A549 (cell line): ENCODE measurements at regions not wholly inside any gene's neighbourhood (a gene's known extent, or its start where the extent isn't known, plus 50 kb on each side); places are given as distances from the start of the nearest gene placed in this dataset.

ENCODE experiments used
- ATAC-seq, 2 experiments: fragments of 200-7000 bp in 1 of 2; fragments of >200 bp in 1 of 2; cut with Nextera tagmentation in 1 of 2; cut with Tn5 transposase in 1 of 2; 3 replicates each; pipeline versions ENCODE4 v1.8.0 to v1.9.1; 2018 to 2020; ENCODE audit warnings: mild to moderate bottlenecking in 1 of 2, moderate library complexity in 1 of 2
- CTCF ChIA-PET: fragments of 300-600 bp; sonication (Branson Sonifier 250); formaldehyde crosslinking; extraction: SDS; loops from one replicate; lab custom pipeline; 2021; ENCODE audit warnings: antibody characterized with exemption, inconsistent platforms; lab: Yijun Ruan, JAX
- POLR2A ChIA-PET: fragments of 350-600 bp; formaldehyde crosslinking; extraction: SDS; loops from one replicate; lab custom pipeline; 2021; ENCODE audit warnings: antibody characterized with exemption, inconsistent platforms; lab: Yijun Ruan, JAX
- DNase-seq, 2 experiments: peaks; one replicate each; pipeline versions ENCODE4 v3.0.0 to v3.0.0-alpha.2; 2011 to 2016; ENCODE audit warnings: low read depth in 1 of 2, low spot score in 1 of 2
- FAIRE-seq: peaks from 2 replicates; lab custom pipeline; 2011; peaks lifted over from hg19 to GRCh38; lab: Jason Lieb, UNC
- H3K27ac ChIP-seq, 2 experiments: fragments of >200 bp; sonication (Bioruptor Twin); formaldehyde crosslinking; 3 replicates each; pipeline ENCODE4 v1.5.1; 2016 to 2017
- H3K4me1 ChIP-seq: fragments of >200 bp; sonication (Bioruptor Twin); formaldehyde crosslinking; 3 replicates; pipeline ENCODE4 v1.6.1; 2016
- H3K4me2 ChIP-seq: fragments of >200 bp; sonication (Bioruptor Twin); formaldehyde crosslinking; 3 replicates; pipeline ENCODE4 v1.6.1; 2016
- H3K4me3 ChIP-seq: fragments of >200 bp; sonication (Bioruptor Twin); formaldehyde crosslinking; 3 replicates; pipeline ENCODE4 v1.5.1; 2016
- H3K9me3 ChIP-seq: fragments of >200 bp; sonication (Bioruptor Twin); formaldehyde crosslinking; 3 replicates; pipeline ENCODE4 v1.6.1; 2016
- CBX8 ChIP-seq: fragments of 200-600 bp; sonication (generic); IDR thresholded peaks from 2 replicates; pipeline ENCODE4 v1.6.1; 2016
- CHD2 ChIP-seq: fragments of 150-350 bp; IDR thresholded peaks from 2 replicates; pipeline ENCODE4 v1.6.1; 2014; ENCODE audit warnings: low read length; ENCODE audit not compliant: partially characterized antibody
- CHD4 ChIP-seq: fragments of 200-600 bp; sonication (generic); IDR thresholded peaks from 2 replicates; pipeline ENCODE4 v1.6.1; 2016; ENCODE audit warnings: antibody characterized with exemption, mild to moderate bottlenecking, borderline replicate concordance
- FOSL2 ChIP-seq, 2 experiments: fragments of 450-650 bp in 1 of 2; fragments of >200 bp in 1 of 2; sonication (Bioruptor Twin) in 1 of 2; formaldehyde crosslinking; IDR thresholded peaks; 2 replicates each; pipeline versions ENCODE4 v1.5.0 to v1.6.1; 2016 to 2020; ENCODE audit warnings: mild to moderate bottlenecking in 1 of 2, moderate library complexity in 1 of 2
- HDAC2 ChIP-seq: fragments of 200-600 bp; sonication (generic); IDR thresholded peaks from 2 replicates; pipeline ENCODE4 v1.6.1; 2016
- HEYL ChIP-seq: fragments of 250-450 bp; sonication (Bioruptor Pico); IDR thresholded peaks from 2 replicates; pipeline ENCODE4 v1.8.0; 2021; ENCODE audit warnings: mild to moderate bottlenecking, moderate library complexity
- HOXA7 ChIP-seq: fragments of 250-450 bp; sonication (Bioruptor Pico); IDR thresholded peaks from 2 replicates; pipeline ENCODE4 v1.5.0; 2020; ENCODE audit warnings: mild to moderate bottlenecking, moderate library complexity
- HOXB13 ChIP-seq: fragments of 250-450 bp; sonication (Bioruptor Pico); IDR thresholded peaks from 2 replicates; pipeline ENCODE4 v1.5.0; 2020; ENCODE audit warnings: low read depth, mild to moderate bottlenecking, moderate library complexity
- JUNB ChIP-seq: fragments of >200 bp; sonication (Bioruptor Twin); formaldehyde crosslinking; IDR thresholded peaks from 2 replicates; pipeline ENCODE4 v1.6.1; 2016
- KDM5A ChIP-seq: fragments of 200-600 bp; sonication (generic); IDR thresholded peaks from 2 replicates; pipeline ENCODE4 v1.6.1; 2016; ENCODE audit warnings: antibody characterized with exemption, mild to moderate bottlenecking
- MAZ ChIP-seq: fragments of 150-350 bp; IDR thresholded peaks from 2 replicates; pipeline ENCODE4 v1.6.1; 2014; ENCODE audit warnings: antibody characterized with exemption, low read depth, low read length, borderline replicate concordance
- NFE2L2 ChIP-seq: fragments of 150-350 bp; conservative IDR thresholded peaks from 2 replicates; pipeline ENCODE4 v1.6.1; 2014; ENCODE audit warnings: low read length
- NR3C1 ChIP-seq: fragments of >200 bp; sonication (Bioruptor Twin); formaldehyde crosslinking; IDR thresholded peaks from 3 replicates; pipeline ENCODE4 v1.6.1; 2017
- PHF8 ChIP-seq: fragments of 200-600 bp; sonication (generic); IDR thresholded peaks from 2 replicates; pipeline ENCODE4 v1.6.1; 2016; ENCODE audit warnings: low read depth, mild to moderate bottlenecking, antibody characterized with exemption, moderate library complexity, borderline replicate concordance
- POLR2AphosphoS2 ChIP-seq: conservative IDR thresholded peaks from 2 replicates; pipeline ENCODE4 v1.6.1; 2012; ENCODE audit warnings: low read length, improper control_type of control experiment, inconsistent platforms
- RAD21 ChIP-seq, 2 experiments: fragments of >200 bp in 1 of 2; sonication (Bioruptor Twin) in 1 of 2; formaldehyde crosslinking in 1 of 2; IDR thresholded peaks in 1 of 2; conservative IDR thresholded peaks in 1 of 2; 2 replicates in 1 of 2; 3 replicates in 1 of 2; pipeline ENCODE4 v1.6.1; 2012 to 2018; ENCODE audit warnings: inconsistent platforms in 1 of 2
- RARB ChIP-seq: fragments of 250-450 bp; sonication (Bioruptor Pico); IDR thresholded peaks from 2 replicates; pipeline ENCODE4 v1.8.0; 2021; ENCODE audit warnings: mild to moderate bottlenecking, moderate library complexity
- TP53 ChIP-seq: fragments of 250-450 bp; sonication (Bioruptor Pico); IDR thresholded peaks from 2 replicates; pipeline ENCODE4 v1.5.0; 2021; ENCODE audit warnings: mild to moderate bottlenecking, moderate library complexity
- ZFP36 ChIP-seq: fragments of 450-650 bp; IDR thresholded peaks from 2 replicates; pipeline ENCODE4 v1.6.1; 2014; ENCODE audit warnings: borderline replicate concordance; ENCODE audit not compliant: partially characterized antibody
- WGBS: methylation state at CpG from one replicate; pipeline ENCODE4 v1.1.6; 2017; ENCODE audit errors: missing lambda C conversion rate; 5-methylcytosine and 5-hydroxymethylcytosine counted together
- TF ChIP-seq, protein P1 (sequence below): fragments of >200 bp; sonication (Bioruptor Twin); formaldehyde crosslinking; IDR thresholded peaks from 3 replicates; pipeline ENCODE4 v1.6.1; 2016
- TF ChIP-seq, protein P2 (sequence below): fragments of >200 bp; sonication (Bioruptor Twin); formaldehyde crosslinking; IDR thresholded peaks from 2 replicates; pipeline ENCODE4 v1.6.1; 2016
- TF ChIP-seq, protein P3 (sequence below): IDR thresholded peaks from 2 replicates; pipeline ENCODE4 v1.6.1; 2012
- TF ChIP-seq, protein P4 (sequence below): fragments of 450-650 bp; IDR thresholded peaks from 2 replicates; pipeline ENCODE4 v1.6.1; 2014; ENCODE audit warnings: antibody characterized with exemption
- TF ChIP-seq, protein P5 (sequence below): fragments of 250-450 bp; sonication (Bioruptor Pico); IDR thresholded peaks from 2 replicates; pipeline ENCODE4 v1.5.0; 2021; ENCODE audit warnings: mild to moderate bottlenecking, moderate library complexity, borderline replicate concordance
- TF ChIP-seq, protein P6 (sequence below): fragments of 200-600 bp; sonication (generic); IDR thresholded peaks from 2 replicates; pipeline ENCODE4 v1.6.1; 2016; ENCODE audit warnings: antibody characterized with exemption, mild to moderate bottlenecking, moderate library complexity

DNA sequence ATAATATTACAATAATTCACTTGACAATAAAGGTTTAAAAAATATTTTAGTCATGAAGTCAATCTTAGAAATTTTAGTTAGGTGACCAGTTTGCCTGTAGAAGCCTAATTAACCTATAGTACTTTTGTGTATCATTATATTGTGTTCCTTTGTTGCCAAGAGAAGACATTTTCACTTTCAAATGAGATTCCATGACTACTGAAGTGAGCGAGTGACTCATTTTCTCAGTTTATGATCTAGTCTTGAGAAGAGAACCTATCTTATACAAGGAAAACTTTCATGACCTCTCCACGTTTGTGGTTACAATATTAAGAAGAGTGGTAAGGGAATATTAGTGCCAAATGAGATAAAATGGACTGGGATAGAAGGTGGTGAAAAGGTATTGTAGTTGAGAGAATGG lies 423.9 kb upstream of the CHORDC1 start:
- POLR2A ChIA-PET, result no interaction called here
- ATAC-seq, result no peak

DNA sequence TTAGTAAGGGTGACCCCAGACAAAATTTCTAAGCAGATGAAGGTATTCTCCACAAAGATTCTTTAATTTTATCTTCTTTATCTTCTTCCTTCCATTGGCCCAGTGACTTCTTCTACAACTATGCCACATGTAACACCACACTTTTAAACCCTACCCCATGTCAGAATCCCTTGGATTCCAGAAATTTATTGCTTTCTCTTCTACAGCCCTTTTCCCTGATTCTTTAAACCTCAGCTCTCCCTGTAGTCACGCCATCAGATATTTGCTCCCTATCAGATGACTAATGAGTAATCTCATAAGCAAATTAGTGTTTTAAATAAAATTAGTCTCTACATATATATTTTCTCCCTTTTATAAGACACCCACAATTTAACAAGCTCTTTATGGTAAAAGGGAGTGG lies 423.4 kb upstream of the CHORDC1 start:
- FAIRE-seq (no peak), DNase-seq (no peak), ATAC-seq (no peak)
- TF ChIP-seq RARB, result no peak
- no peak for TF ChIP-seq CBX8
- TF ChIP-seq, protein P1, sequence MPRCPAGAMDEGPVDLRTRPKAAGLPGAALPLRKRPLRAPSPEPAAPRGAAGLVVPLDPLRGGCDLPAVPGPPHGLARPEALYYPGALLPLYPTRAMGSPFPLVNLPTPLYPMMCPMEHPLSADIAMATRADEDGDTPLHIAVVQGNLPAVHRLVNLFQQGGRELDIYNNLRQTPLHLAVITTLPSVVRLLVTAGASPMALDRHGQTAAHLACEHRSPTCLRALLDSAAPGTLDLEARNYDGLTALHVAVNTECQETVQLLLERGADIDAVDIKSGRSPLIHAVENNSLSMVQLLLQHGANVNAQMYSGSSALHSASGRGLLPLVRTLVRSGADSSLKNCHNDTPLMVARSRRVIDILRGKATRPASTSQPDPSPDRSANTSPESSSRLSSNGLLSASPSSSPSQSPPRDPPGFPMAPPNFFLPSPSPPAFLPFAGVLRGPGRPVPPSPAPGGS, result no peak
- no peak for TF ChIP-seq CHD2
- TF ChIP-seq HOXB13 (CRISPR knock-in tag), result no peak
- no peak for TF ChIP-seq HEYL (CRISPR knock-in tag)
- TF ChIP-seq, protein P2, sequence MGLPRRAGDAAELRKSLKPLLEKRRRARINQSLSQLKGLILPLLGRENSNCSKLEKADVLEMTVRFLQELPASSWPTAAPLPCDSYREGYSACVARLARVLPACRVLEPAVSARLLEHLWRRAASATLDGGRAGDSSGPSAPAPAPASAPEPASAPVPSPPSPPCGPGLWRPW, result no peak
- TF ChIP-seq, protein P3, sequence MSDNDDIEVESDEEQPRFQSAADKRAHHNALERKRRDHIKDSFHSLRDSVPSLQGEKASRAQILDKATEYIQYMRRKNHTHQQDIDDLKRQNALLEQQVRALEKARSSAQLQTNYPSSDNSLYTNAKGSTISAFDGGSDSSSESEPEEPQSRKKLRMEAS, result no peak
- TF ChIP-seq PHF8, result no peak
- no peak for TF ChIP-seq HDAC2
- TF ChIP-seq MAZ, result no peak
- TF ChIP-seq, protein P4, sequence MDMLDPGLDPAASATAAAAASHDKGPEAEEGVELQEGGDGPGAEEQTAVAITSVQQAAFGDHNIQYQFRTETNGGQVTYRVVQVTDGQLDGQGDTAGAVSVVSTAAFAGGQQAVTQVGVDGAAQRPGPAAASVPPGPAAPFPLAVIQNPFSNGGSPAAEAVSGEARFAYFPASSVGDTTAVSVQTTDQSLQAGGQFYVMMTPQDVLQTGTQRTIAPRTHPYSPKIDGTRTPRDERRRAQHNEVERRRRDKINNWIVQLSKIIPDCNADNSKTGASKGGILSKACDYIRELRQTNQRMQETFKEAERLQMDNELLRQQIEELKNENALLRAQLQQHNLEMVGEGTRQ, result no peak
- no peak for TF ChIP-seq JUNB
- no peak for TF ChIP-seq FOSL2 (IDR thresholded peaks at IDR 0.05)
- TF ChIP-seq FOSL2 (CRISPR knock-in tag; IDR thresholded peaks at IDR 0.05), result no peak
- TF ChIP-seq CHD4, result no peak
- no peak for TF ChIP-seq POLR2AphosphoS2
- TF ChIP-seq, protein P5, sequence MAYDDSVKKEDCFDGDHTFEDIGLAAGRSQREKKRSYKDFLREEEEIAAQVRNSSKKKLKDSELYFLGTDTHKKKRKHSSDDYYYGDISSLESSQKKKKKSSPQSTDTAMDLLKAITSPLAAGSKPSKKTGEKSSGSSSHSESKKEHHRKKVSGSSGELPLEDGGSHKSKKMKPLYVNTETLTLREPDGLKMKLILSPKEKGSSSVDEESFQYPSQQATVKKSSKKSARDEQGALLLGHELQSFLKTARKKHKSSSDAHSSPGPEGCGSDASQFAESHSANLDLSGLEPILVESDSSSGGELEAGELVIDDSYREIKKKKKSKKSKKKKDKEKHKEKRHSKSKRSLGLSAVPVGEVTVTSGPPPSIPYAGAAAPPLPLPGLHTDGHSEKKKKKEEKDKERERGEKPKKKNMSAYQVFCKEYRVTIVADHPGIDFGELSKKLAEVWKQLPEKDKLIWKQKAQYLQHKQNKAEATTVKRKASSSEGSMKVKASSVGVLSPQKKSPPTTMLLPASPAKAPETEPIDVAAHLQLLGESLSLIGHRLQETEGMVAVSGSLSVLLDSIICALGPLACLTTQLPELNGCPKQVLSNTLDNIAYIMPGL, result no peak
- no peak overlapping the region for H3K4me2 ChIP-seq
- WGBS, result 58% methylated on average over 1 of the region's 1 CpG
- H3K9me3 ChIP-seq, result no peaks in the 10 kb centered on the region
- CTCF ChIA-PET, result no interaction called here
- H3K27ac ChIP-seq, result no peak overlapping the region
- no peak overlapping the region for H3K4me3 ChIP-seq
- no peaks in the 10 kb centered on the region for H3K4me1 ChIP-seq
- POLR2A ChIA-PET, result no interaction called here

More for the DNA sequence above, 423.9 kb upstream of the CHORDC1 start:
- CTCF ChIA-PET, result no interaction called here
- Histone ChIP-seq H3K4me3 (no peak overlapping the region), H3K27ac (no peak overlapping the region), H3K4me1 (no peaks in the 10 kb centered on the region), H3K4me2 (no peak overlapping the region), H3K9me3 (no peaks in the 10 kb centered on the region)
- 40% methylated on average over 2 of the region's 2 CpGs for WGBS
- TF ChIP-seq HOXA7, result no peak
- TF ChIP-seq NR3C1, result no peak
- no peak for TF ChIP-seq CHD2
- TF ChIP-seq, protein P5, result no peak
- no peak for TF ChIP-seq NFE2L2
- no peak for TF ChIP-seq ZFP36
- TF ChIP-seq TP53, result no peak
- TF ChIP-seq, protein P2, result no peak
- TF ChIP-seq, protein P6, sequence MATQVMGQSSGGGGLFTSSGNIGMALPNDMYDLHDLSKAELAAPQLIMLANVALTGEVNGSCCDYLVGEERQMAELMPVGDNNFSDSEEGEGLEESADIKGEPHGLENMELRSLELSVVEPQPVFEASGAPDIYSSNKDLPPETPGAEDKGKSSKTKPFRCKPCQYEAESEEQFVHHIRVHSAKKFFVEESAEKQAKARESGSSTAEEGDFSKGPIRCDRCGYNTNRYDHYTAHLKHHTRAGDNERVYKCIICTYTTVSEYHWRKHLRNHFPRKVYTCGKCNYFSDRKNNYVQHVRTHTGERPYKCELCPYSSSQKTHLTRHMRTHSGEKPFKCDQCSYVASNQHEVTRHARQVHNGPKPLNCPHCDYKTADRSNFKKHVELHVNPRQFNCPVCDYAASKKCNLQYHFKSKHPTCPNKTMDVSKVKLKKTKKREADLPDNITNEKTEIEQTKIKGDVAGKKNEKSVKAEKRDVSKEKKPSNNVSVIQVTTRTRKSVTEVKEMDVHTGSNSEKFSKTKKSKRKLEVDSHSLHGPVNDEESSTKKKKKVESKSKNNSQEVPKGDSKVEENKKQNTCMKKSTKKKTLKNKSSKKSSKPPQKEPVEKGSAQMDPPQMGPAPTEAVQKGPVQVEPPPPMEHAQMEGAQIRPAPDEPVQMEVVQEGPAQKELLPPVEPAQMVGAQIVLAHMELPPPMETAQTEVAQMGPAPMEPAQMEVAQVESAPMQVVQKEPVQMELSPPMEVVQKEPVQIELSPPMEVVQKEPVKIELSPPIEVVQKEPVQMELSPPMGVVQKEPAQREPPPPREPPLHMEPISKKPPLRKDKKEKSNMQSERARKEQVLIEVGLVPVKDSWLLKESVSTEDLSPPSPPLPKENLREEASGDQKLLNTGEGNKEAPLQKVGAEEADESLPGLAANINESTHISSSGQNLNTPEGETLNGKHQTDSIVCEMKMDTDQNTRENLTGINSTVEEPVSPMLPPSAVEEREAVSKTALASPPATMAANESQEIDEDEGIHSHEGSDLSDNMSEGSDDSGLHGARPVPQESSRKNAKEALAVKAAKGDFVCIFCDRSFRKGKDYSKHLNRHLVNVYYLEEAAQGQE, result no peak
- TF ChIP-seq, protein P3, result no peak
- no peak for TF ChIP-seq RAD21 (conservative IDR thresholded peaks at IDR 0.05 in 1 of 2, IDR thresholded peaks at IDR 0.05 in 1 of 2)
- no peak for TF ChIP-seq HDAC2
- no peak for TF ChIP-seq KDM5A
- DNase-seq, result no peak
- FAIRE-seq, result no peak
